ENCODE measurements at regions not wholly inside any gene's neighbourhood (a gene's known extent, or its start where the extent isn't known, plus 50 kb on each side); places are given as distances from the start of the nearest gene placed in this dataset.

GRCh38 chr2:239749272-239749873 is 275.8 kb downstream of the NDUFA10 start:
- no peak for TF ChIP-seq POLR2A (IDR thresholded peaks at IDR 0.05)
- Histone ChIP-seq H3K27ac (no peak overlapping the region), H3K27me3 (no peaks in the 10 kb centered on the region)

GRCh38 chr2:239748811-239749210 is 276.3 kb downstream of the NDUFA10 start:
- no peak for DNase-seq
- Histone ChIP-seq H3K4me3 (no peak overlapping the region), H3K36me3 (no peaks in the 10 kb centered on the region), H3K27ac (no peak overlapping the region), H3K27me3 (no peaks in the 10 kb centered on the region), H3K9me3 (no peaks in the 10 kb centered on the region), H3K4me1 (no peaks in the 10 kb centered on the region)
- TF ChIP-seq POLR2A (IDR thresholded peaks at IDR 0.05) (no peak), CTCF (IDR thresholded peaks at IDR 0.05) (no peak)

More at GRCh38 chr2:239749272-239749873, 275.8 kb downstream of the NDUFA10 start:
- no peaks in the 10 kb centered on the region for H3K9me3 ChIP-seq
- no peak for DNase-seq
- no peaks in the 10 kb centered on the region for H3K4me1 ChIP-seq
- no peak overlapping the region for H3K4me3 ChIP-seq
- no peaks in the 10 kb centered on the region for H3K36me3 ChIP-seq

GRCh38 chr2:239747771-239748170 is 277.4 kb downstream of the NDUFA10 start:
- Histone ChIP-seq H3K4me1 (no peaks in the 10 kb centered on the region), H3K4me3 (no peak overlapping the region), H3K9me3 (no peaks in the 10 kb centered on the region), H3K27me3 (no peaks in the 10 kb centered on the region), H3K27ac (no peak overlapping the region), H3K36me3 (no peaks in the 10 kb centered on the region)
- TF ChIP-seq CTCF (IDR thresholded peaks at IDR 0.05) (no peak), POLR2A (IDR thresholded peaks at IDR 0.05) (no peak)
- DNase-seq, result no peak

- no peak for DNase-seq
- no peaks in the 10 kb centered on the region for H3K36me3 ChIP-seq
- TF ChIP-seq POLR2A (IDR thresholded peaks at IDR 0.05) (no peak), CTCF (IDR thresholded peaks at IDR 0.05) (no peak)
- no peaks in the 10 kb centered on the region for H3K4me1 ChIP-seq
- no peaks in the 10 kb centered on the region for H3K27me3 ChIP-seq
- H3K9me3 ChIP-seq, result no peaks in the 10 kb centered on the region
- no peak overlapping the region for H3K27ac ChIP-seq
- no peak overlapping the region for H3K4me3 ChIP-seq
Observed at GRCh38 chr2:239747274-239747673, 277.9 kb downstream of the NDUFA10 start.

GRCh38 chr2:239746559-239747246 is 278.4 kb downstream of the NDUFA10 start:
- H3K27ac ChIP-seq, result no peak overlapping the region
- H3K4me3 ChIP-seq, result no peak overlapping the region
- H3K4me1 ChIP-seq, result no peaks in the 10 kb centered on the region
- no peak for TF ChIP-seq CTCF (IDR thresholded peaks at IDR 0.05)
- TF ChIP-seq POLR2A (IDR thresholded peaks at IDR 0.05), result no peak
- H3K36me3 ChIP-seq, result no peaks in the 10 kb centered on the region
- H3K9me3 ChIP-seq, result no peaks in the 10 kb centered on the region
- H3K27me3 ChIP-seq, result no peaks in the 10 kb centered on the region
- DNase-seq, result no peak

GRCh38 chr2:239745386-239746227 is 279.5 kb downstream of the NDUFA10 start:
- H3K4me3 ChIP-seq, result no peak overlapping the region
- no peak for DNase-seq
- no peak for TF ChIP-seq CTCF (IDR thresholded peaks at IDR 0.05)
- TF ChIP-seq POLR2A (IDR thresholded peaks at IDR 0.05), result no peak

More at GRCh38 chr2:239745386-239746227, 279.5 kb downstream of the NDUFA10 start:
- Histone ChIP-seq H3K27me3 (no peaks in the 10 kb centered on the region), H3K9me3 (no peaks in the 10 kb centered on the region), H3K36me3 (no peaks in the 10 kb centered on the region), H3K4me1 (no peaks in the 10 kb centered on the region), H3K27ac (no peak overlapping the region)
